ENCODE measurements at regions not wholly inside any gene's neighbourhood (a gene's known extent, or its start where the extent isn't known, plus 50 kb on each side); places are given as distances from the start of the nearest gene placed in this dataset.
"Not testable (repeated sequence)": the region's sequence is repeated elsewhere in the genome, so short reads cannot be mapped to it uniquely, and the experiment has no call there.

DNA sequence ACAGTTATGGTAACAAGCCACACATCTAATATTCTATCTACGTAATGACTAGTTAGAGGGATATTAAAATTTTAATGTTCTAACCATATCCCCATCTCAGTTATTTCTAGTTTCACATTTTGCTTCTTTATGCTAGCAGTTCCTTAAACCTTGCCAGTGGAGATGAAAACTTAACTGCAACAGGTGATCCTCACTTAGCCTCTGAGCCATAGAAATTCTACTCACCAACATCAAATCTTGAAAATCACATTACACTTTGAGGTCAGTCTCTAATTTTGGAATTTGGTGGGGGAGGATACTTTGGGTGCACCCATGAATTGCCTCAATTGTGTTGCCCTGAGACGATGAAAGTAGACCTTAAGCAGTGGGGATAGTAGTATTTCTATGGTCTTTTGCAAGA, 256.4 kb downstream of the GATA3 start:
- no peak for DNase-seq (ENCODE audit: low read depth)

DNA sequence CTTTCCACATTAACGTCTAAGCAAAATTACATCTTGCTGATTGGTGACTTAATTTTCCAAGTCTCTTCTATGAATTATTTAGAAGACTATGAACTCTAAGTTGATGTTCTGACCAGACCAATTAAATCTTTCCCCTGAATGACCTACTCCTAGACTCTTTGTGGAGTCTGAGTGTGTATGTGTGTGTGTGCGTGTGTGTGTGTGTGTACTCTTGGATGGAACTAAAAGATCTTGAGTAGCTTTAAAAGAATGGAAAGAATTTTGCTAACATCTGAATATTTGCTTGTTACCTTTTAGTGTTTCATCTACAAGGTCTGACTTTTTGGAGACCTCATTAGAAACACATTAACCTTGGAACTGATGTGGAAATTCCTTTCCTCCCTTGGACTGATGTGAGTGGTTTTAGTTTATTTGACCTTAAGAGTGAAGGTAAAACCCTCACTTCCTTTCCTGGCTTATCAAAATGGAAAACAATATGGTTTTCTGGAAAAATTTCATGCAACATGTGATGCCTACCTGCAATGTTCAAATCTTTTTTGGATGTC, 257.1 kb downstream of the GATA3 start:
- DNase-seq (ENCODE audit: low read depth), result no peak

DNA sequence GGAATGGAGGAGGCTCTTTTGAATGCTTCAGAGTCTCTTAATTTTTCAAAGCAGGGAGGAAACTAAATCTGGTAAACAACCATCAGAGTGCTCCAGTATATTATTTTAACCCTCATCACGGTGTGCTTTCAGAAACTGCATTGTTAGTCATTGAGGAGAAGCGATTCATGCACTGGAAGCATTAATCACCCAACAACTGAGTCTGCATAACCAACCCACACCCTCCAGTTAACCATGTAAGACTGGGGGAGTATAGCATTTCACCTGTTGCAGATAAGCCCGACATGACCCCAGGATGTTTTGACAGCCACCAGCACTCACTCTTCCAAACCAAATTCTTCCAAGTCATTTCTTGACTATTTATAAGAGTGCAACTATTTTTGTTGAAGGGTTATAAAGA, 257.6 kb downstream of the GATA3 start:
- DNase-seq (ENCODE audit: low read depth), result no peak

DNA sequence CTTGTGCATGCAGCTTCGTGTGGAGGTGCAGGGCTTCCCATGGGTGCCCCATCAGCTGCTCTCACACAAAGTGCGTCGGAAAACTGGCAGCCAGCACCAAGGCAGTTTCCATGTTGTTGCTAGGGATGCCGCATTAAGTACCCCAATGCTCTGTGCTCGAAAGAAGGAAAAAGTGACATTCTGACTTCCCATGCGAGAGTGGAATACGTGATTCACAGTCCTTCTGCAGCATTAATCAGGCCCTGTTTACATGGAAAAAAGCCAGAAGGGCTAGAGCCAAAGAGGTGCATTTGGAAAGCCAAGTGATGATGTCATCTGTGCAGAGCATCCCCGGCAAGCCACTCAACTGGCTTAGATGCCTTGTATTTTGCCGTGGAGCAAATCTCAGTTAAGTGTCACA, 258.3 kb downstream of the GATA3 start:
- DNase-seq (ENCODE audit: low read depth), result no peak

DNA sequence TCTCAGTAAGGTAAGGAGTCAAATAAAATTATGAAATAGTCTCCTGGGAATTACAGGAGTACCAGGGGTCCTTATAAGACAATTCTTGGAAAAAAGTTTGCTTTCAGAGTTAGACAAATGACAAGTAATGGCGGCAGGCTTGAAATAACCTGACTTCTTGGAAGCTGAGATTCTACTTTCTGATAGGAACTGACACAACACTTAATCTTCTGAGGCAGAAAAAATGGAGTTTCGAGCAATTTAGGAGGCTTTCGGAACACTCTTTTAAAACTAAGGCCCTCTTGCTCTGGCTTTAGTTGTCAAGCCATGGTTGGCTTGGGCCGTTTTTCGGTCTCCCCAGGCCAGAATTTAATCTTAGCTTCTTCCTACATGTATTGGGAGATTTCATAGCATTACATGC, 260.0 kb downstream of the GATA3 start:
- DNase-seq (ENCODE audit: low read depth), result no peak

DNA sequence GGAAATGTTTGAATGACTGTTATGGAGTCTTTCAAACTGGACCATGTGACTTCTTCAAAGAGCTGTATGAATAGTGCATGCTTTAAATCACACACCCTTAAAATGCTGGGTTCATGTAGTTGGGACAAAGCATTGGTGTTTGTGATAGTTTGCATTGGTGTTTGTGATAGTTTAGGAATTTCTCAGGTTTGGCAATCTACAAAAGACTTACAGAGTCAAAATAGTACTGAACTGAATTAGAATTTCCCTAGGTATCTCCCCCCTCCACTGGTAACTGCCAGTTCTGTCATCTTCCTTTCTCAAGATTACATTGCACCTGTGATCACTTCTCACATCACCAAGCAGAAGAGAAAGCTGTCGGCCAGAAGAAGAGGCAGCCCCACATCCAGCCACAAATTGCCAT, 261.1 kb downstream of the GATA3 start:
- no peak for DNase-seq (ENCODE audit: low read depth)

DNA sequence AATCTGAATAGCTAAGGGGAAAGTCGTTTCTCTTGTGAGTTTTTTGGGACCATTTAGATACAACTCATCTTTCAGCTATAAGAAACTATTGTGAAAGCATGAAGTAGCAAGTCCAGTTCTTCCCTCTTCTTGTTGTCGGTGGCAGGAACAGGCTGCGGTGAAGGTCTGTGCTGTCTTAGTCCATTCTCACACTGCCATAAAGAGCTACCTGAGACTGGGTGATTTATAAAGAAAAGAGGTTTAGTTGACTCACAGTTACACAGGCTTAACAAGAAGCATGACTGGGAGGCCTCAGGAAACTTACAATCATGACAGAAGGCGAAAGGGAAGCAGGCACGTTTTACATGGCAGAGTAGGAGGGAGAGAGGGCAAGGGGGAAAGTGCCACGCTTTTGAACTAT, 261.8 kb downstream of the GATA3 start:
- DNase-seq (ENCODE audit: low read depth), result no peak

DNA sequence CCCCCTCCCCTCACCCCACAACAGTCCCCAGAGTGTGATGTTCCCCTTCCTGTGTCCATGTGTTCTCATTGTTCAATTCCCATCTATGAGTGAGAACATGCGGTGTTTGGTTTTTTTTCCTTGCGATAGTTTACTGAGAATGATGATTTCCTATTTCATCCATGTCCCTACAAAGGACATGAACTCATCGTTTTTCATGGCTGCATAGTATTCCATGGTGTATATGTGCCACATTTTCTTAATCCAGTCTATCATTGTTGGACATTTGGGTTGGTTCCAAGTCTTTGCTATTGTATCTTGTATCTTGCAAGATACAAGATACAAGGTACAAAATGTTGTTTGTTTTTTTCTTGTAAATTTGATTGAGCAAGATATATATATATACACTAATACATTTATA, 263.9 kb downstream of the GATA3 start:
- DNase-seq (ENCODE audit: low read depth), result not testable (repeated sequence)

DNA sequence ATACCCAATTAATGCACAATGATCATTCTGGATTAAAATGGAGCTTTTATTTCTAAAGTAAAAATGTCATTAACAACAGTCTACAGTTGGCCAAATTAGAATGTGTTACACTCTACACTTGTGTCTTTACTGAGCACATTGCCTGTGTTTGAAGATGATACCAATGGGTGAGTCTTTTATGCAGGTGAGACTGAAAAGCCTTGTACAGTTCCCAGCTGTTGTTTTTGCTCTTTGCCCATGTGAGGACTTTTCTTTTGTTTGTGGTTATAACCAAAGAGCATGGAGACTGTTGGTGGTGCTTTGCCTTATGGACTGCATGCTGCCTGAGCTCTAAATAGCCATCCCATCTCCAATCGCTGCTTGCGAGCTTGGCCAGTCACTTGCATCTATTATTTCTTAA, 264.5 kb downstream of the GATA3 start:
- DNase-seq (ENCODE audit: low read depth), result no peak

DNA sequence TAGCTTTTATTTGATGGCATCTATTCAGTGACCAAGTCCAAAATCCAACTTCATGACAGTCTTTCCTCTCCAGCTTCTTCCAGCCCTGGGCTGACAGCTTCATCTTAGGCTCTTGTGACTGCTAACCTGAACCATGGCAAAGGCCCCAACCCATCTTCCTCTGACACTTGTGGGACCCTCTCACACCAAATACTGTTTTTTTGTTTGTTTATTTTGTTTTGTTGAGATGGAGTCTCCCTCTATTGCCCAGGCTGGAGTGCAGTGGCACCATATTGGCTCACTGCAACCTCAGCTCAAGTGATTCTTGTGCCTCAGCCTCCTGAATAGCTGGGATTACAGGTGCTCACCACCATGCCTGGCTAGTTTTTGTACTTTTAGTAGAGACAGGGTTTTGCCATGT, 265.2 kb downstream of the GATA3 start:
- DNase-seq (ENCODE audit: low read depth), result no peak

DNA sequence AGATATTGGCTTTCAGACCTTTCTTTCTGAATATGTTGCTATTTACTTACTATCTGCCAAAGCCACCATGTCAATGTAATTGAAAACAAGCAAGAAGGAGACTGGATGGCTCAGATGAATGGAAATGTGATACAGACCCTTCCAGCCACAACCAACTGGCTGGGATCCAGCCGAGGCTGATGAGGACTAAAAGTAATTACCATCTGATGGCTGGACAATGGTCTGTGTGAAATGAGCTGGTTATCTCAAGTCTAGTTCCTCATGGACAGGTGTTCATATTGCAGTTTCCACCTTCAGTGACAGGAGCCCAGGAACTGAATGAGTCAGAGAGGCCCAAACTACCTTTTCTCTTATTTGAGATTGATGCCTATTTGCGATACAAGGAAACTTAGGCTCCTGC, 267.5 kb downstream of the GATA3 start:
- no peak for DNase-seq (ENCODE audit: low read depth)

DNA sequence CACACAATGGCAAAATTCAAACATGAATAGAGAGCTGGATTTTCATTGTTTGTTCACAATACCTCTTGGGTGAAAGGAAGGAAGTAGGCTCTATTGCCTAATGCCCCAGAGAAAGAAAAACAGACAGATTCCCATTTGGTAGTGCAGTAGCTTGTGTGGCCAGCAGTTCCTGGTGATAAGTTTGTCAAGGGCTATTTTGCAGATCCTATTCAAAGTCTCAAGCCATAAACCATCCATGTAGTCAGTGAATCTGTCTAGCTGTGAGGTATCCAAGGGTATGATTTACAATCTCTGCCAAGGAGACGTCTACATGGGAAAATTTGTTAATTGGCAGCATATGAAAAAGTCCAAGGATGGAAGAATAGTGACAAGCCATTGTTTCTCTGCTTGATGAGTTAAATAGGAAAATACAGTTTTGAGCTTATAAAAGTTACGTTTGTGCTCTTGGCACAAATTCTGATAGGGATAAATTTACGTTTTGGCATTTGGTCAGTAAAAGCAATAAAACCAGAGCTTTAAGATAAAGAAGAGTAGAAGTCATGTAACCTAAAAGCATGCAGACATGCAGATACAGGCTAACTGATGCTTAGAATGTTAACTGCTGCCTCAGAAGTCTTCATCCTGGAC, 269.1 kb downstream of the GATA3 start:
- DNase-seq (ENCODE audit: low read depth), result no peak

DNA sequence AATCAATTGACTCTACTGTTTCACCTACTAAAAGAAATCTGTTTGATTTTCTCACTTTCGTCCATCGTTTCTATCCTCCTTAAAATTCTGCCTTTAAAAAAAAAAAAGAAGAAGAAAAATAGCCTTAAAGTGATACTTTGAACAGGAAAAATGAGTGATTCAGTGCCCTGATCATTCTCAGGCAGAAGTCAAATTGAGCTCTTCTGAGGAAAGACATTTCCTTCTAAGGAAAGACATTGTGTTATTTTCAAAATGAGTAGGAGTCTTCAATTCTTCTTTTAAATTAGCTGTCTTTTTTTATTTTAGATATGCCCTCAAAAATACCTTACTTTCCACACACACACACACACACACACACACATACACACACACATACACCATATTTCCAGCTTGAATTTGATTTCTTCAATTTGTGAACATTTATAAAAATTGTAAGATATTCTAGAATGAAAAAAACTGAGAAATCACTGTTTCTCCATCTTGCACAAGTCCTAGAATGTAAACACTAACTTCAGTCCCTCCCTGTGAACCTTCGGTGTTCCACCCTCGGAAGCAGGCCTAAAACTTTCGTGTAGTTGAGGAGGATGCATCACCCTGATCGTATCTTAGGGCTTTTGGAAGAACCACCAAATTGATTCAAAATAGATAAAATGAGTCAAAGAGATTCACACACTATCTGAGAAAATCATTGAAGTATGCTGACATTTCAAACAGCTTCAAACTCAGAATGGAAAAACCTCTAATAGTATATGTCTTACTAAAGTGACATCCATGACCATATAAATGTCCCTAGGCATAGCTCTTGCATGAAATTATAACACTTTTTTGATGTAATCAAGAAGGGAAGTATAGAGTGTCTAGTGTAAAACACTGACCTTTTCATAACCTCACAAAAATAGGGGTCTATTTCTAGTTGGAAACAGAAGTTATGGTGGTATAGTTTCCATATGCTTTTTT, 270.8 kb downstream of the GATA3 start:
- DNase-seq (ENCODE audit: low read depth), result no peak

DNA sequence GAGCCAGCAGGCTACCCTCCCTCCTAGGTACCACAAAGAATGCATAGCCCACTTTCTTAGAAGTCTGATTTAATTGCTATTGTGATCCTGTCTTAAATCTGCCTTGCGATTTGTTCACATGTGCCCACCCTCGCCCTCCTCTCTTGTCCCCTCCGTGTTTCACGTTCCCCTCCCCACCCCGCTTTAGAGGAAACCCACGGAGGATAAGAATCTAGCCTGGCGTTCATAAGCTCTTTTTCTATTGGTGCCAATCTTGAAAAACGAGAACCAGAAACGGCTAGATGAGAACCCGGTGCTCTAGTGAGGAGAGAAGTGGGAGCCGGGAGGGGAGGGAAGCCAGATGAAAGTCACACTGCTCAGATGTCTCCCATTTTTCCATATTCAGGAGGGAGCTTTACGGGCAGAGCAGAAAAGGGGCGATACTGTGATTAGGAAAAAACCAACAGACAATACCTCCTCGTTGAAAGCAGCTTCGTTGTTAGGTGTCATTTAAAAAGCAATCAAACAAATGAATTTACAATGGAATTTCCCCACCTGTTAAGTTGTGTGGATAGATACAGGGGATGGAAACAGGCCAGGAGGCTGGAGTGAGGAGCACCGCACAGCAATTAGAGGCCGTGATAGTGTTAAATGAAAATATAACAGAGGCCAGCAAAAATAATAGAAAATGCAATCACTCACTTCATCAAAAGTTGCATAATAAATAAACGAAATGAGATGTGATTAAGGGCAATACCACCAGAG, 272.1 kb downstream of the GATA3 start:
- no peak for DNase-seq (ENCODE audit: low read depth)

DNA sequence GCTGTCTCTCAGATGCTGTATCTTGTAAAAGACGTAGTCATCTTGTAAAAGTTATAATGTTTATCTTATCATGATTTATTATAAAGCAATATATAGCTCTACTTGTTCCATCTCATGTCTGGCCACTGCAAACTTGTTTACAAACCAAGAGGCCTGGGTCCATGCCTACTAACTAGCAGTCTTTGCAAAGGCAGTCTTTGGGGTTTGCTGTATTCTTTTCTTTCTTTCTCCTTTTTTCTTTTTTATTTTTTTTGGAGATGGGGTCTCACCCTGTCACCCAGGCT, 272.6 kb downstream of the GATA3 start:
- DNase-seq (ENCODE audit: low read depth), result no peak

DNA sequence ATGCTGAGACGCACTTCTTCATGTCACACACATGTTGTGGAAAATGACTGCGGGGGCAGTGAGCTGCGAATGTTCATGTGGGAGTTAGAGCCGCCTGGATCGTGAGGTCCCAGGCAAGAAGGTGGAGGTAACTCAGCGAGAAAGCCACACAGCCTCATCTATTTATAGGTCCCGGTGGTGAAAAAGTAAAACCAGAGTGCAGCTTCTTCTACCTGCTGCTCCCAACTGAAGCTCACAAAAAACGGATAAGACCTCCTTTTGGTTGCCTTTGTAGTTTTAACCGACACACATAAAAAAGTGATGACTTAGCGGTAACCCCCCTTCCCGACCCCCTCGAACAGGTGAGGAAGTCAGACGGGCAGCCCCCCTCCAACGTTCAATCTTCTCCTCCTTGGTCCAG, 276.9 kb downstream of the GATA3 start:
- DNase-seq (ENCODE audit: low read depth), result no peak

DNA sequence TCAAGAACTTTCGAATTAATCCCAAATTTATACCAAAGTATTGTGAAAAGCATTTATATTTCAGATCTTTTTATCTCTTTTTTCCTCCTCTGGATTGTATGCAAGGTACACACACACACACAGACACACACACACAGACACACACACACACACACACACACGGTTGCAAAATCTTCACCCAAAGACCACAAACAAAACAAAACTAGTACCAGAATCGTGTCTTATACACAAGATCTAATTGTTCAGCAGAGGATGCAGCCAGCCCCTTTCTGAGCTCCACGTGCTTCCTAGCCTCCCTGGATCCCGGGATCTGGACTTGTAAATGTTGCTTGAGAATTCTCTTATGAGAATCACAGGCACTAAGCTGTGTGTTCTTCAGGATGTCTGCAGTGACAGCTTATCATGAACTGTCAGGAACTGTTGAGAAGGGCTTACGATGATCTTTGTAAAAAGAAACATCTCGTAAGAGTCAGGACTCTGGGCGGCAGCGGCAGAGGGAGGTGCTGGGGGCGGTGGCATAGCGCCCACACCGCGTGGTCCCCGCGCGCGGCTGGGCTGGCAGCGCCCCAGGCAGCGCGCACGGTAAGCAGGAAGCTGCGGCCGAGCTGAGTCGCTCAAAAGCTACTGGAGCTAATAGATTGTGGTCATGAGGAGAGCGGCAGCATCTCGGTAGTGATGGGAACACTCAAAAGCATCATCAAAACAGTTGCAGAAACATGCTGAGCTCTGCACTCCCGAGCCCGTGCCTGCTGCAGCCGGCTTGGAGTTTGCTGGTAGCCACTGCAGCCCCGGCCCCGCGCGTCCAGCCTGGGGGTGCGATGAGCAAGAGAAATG, 277.6 kb downstream of the GATA3 start:
- peak; percentile 70 for DNase-seq (ENCODE audit: low read depth)

DNA sequence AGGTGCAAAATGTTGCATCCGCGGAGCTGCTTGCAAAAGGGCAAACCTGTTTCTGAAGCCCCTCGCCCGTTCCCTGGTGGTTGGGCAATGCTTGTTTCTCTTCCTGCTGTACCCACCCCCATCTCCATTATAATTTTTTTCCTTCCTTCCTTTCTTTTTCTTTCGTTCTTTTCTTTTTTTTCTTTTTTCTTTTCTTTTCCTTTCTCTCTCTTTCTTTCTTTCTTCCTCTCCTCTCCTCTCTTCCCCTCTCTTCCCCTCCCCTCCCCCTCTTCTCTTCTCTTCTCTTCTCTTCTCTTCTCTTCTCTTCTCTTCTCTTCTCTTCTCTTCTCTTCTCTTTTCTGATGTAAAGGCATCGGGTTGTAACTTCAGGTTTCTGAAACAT, 278.2 kb downstream of the GATA3 start:
- no peak for DNase-seq (ENCODE audit: low read depth)

DNA sequence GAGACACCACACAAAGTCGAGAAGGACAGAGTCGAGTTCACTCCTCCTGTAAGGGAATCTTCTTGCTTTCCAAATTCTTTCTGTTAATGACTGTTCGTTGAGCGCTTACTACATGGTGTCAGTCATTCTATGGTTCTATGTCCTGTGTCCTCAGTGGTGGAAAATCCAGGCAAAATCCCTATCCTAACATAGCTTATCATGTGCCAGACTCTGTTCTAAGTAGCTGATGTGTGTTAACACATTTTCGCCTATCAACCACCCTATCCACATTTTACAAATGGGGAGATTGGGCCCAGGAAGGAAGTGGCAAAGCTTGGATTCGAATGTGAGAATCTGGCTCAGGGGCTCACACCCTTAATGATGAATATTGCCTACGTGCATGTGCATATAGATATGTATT, 280.1 kb downstream of the GATA3 start:
- no peak for DNase-seq (ENCODE audit: low read depth)

DNA sequence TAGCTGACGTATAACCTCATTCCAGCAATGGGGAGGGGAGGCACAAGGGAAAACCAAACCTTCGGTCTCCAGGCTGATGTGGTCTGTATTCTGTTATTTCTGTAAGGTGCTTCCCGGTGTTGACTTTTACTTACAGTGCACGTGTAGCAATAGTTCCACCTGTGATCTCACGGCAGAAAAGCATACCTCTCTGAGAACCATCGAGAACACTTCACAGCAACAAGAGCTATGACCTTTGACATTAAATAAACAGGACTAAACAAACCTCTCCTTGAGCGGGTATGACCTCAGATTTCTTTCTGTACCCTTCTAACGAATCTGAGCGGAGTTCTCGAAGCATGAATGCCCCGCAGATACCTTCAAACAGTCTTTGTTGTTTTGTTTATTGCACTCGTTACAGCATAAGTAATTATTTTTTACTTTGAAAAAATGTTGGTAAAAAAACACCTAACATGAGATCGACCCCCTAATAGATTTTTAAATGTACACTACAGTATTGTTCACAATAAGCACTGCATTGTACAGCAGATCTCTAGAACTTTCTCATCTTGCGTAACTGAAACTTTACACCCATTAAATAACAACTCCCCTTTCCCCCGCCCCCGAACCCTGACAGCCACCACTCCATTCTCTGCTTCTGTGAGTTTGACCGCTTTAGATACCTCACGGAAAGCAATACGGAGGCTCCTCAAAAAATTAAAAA, 282.3 kb downstream of the GATA3 start:
- no peak for DNase-seq (ENCODE audit: low read depth)

DNA sequence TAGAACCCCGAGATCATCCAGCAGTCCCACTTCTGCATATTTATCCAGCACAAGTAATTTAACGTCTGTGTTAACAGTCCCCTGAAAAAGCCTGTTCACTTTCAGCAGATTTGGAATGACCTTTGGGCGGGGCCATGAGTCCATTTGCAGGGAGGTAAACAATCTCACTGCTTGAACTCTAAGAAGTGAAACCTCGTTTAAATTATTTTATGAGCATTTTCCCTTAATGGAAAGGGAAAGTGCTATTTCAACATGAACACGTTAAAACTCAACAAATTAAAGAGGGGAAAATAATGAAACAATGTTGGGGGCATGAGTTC, 282.8 kb downstream of the GATA3 start:
- DNase-seq (ENCODE audit: low read depth), result no peak

Data from activated gamma-delta T cell treated with anti-CD3 and anti-CD28 coated beads, Interleukin-2, amount 50 U/mL, for 16 hours (primary cell).